GM19463 (cell line): ENCODE measurements at regions not wholly inside any gene's neighbourhood (a gene's known extent, or its start where the extent isn't known, plus 50 kb on each side); places are given as distances from the start of the nearest gene placed in this dataset.
A peak's percentile ranks its signal among the peaks of the same experiment; 100 is the strongest.

Experiments used
- ATAC-seq: cut with Tn5 transposase; IDR thresholded peaks from one replicate; pipeline ENCODE4 v1.9.1; 2021; ENCODE audit warnings: mild to moderate bottlenecking, moderate library complexity; ENCODE audit not compliant: unreplicated experiment

- no peak for ATAC-seq
These were observed 522.2 kb upstream of the JAG1 start for GRCh38 chr20:11195899-11196558.

DNA sequence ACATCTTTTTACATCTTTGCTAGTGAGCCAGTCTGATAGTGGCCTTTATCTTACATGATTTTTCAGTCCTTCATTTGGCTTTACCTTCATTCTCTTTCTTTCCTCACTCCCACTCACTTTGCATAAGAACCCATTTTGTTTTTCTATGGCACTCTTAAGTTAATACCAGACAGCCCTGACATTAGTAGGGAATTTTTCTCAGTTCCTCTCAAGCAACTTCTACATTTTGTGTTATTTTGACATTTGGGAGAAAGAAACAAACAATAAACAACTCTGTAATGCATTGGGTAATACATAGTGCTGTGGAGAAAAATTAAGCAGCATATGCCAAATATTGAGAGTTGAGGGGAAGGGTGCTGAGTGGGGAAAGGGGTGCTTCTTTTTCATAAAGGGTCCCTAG is 524.1 kb upstream of the JAG1 start:
- ATAC-seq = no peak

- ATAC-seq = no peak
These were observed 526.6 kb upstream of the JAG1 start for GRCh38 chr20:11200423-11200822.

DNA sequence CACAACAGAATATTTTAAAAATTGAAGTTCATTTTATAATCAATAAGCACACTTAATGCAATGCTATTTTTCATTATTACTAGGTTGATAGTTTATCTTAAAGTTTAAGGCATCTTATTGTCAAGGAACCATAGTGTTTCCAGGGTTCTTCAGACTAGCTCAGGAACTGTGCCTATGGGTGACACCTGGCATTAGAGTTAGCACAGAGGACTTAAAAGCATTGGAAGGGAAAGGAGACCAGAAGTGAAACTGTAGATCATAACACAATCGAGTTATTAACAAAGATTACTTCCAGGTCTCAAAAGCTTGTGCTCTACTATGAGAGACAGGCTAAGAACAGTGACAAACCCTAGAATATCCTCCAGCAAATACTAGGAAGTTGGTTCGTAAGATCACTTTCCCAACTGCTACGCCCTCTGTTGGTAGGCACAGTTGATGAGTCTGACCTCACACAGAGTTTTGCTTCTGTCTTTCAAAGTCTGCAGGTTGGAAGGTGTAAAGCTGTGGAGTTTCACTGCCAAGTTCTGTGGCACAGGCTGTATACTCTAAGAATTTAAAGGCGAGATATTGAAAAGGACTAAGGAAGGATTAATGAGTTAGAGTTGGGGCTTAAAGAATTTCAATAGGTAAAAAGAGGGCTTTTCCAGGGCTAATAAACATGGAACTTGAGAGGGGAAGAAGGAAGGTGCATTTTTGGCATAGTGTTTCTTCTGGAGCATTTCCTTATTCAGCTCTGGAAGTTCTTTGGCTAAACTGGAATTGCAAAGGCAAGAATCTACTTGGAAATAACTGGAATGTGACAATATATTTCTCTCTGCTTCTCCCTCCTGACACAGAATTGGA is 531.3 kb upstream of the JAG1 start:
- ATAC-seq = peak; percentile 86

DNA sequence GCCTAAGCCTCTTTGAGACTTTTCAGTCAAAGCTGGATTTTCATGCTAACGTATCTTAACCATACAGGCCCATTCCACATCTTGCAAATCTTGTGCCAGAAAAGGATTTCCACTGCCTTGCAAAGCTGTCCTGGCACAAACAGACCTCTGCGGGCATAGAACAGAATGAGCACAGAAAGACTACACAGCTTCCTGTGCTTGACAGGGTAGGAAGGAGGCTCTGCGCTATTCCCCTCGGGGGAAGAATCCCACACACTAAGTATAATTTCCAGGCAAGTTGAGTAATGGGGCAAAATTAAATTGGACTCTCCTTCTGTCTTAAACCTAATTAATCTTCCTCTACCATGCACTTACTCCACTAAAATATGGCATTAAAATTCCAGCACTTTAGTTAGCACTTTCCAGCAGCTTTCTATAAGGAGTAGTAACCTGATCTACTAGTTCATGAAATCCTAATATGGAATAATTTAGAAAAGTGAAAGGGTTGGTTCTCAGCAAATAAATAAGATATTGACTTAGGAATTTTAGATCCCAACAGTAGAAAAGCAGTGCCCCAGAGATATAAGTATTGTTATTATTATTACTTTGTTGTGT is 532.1 kb upstream of the JAG1 start:
- ATAC-seq = no peak

GRCh38 chr20:11207749-11208502 is 534.1 kb upstream of the JAG1 start:
- no peak for ATAC-seq

GRCh38 chr20:11210611-11211010 is 536.8 kb upstream of the JAG1 start:
- no peak for ATAC-seq

GRCh38 chr20:11212272-11212671 is 538.5 kb upstream of the JAG1 start:
- no peak for ATAC-seq

DNA sequence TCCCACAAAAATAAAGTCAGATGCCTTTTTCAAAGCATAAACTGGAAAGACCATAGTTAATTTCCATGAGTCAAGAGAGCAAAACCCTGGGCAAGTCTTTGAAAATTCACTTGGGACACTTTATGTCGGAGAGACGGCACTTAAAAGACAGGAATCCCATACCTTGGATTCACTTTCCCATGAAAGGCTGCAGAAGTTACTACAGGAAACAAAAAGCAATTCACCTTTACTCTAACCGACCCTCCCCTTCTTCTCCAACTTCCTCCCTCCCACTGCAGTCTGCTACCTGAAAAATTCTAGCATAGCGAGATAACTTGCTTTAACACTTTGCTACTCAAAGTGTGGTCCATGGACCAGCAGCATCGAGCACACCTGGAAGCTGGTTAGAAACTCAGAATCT is 539.1 kb upstream of the JAG1 start:
- ATAC-seq = no peak

DNA sequence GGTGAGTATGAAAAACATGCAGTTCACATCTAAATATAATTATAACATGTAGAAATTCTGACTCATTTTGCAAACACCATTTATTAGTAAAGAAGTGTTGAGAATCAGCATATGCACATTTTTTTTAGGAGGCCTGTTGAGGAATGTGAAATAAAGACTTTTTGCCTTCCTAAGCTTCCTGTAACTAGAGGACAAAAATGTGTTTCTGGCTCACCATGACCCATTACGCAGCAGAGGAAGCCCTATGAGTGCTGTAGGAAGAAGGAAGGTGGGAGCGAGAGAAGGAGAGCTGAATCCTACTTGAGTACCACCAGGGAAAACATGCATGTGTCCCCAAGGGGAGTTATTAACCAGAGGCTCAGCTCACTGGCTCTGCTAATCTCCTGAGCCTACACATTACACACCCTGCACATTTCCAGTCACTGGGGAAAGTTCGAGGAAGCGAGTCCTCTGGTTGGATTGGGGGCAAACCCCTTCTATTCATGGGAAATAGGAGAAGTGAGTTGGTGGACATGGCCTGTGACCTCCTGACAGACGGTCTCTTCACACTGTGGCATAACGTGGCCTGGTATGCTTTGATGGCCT is 540.5 kb upstream of the JAG1 start:
- no peak for ATAC-seq

GRCh38 chr20:11216451-11217314 is 542.9 kb upstream of the JAG1 start:
- no peak for ATAC-seq

DNA sequence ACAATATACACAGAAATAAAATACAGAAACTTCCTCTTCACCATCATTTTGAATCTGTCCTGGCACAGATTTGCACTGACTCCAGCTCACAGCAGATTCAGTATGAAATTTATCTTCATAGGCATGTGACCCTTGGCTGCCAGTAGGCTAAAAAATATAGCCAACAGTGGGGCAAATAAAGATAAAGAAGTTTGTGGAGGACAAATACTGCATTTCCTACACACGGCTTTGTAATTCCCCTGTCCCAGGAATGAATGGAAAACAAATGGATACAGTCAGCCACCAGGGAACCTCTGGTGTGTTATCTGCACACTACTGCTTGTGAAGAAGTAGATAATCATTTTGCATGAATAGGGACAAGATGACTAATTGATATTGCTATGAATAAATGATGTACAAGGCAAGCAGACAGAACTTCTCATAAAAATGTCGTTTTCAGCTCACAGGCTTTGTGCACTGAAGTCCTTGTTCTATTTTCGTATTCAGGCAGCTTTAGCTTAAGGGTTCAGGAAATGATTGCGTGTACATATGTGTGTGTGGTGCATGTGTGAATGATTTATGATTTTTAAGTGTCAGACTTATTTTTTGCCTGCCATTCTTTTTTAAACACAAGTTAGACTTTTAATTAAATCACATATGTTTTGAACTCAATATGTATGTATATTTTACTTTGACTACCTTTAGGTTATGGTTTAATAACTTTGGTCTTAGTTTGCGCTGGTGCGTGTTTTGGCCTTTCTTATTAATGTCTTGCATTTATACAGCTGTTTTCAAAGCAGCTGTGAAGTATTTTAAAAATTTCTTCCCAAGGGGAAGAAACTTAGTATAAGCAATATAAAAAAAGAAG is 543.8 kb upstream of the JAG1 start:
- ATAC-seq = no peak

GRCh38 chr20:11218173-11218680 is 544.4 kb upstream of the JAG1 start:
- ATAC-seq = no peak

DNA sequence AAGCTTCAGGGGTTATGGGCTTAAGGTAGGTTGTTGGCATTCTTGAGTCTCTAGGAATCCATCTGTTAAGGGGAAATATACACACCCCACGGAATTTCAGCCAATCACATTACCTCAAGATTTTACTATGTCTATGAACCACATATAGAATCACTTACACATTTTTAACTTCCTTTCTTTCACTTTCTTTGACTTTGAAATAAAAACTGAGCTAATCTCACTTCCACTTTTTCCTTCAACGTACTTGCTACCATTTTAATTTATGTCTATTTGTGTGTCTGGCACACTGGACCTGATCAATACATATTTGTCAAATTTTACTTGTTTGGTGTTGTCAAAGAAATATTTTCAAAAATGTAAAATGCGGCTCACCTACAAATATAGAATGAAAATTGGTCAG is 545.4 kb upstream of the JAG1 start:
- no peak for ATAC-seq

GRCh38 chr20:11221046-11221445 is 547.2 kb upstream of the JAG1 start:
- ATAC-seq = no peak

- no peak for ATAC-seq
These were observed 548.4 kb upstream of the JAG1 start for GRCh38 chr20:11222243-11222642.

DNA sequence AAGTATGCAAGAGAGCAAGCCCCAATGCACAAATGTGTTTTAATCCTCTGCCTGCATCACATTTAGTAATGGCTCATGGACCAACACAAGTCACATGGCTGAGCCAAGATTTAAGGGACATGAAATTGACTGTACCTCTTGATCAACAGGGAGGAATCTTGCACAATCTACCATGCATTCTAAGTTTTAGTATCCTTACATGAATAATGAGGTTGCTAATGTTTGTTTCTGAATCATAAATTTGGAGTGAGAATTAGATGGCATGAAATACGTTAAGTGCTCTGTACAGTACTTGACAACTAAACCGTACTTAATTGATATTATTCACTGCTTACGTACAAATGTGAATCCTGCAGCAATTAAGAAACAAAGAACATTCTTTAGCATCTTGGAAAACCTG is 553.8 kb upstream of the JAG1 start:
- ATAC-seq = no peak

GRCh38 chr20:11229772-11230171 is 556.0 kb upstream of the JAG1 start:
- ATAC-seq = no peak

DNA sequence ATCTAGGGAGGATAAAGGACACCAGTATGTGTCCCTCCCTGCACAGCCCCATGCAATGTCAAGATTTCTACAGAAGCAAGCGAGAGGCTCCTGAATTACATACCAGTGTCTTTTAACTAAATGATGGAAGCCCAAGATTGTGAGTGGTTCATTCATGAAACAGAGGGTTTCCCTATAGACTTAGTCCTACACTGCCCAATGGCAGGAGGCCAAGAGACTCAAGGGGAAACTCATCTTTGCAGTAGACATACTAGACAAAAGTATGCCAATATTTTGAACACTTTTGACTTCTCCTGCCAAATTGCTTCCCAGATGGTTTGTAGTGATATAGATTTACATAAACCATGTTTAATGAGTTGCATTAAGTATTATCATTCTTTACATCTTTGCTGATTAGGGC is 557.2 kb upstream of the JAG1 start:
- no peak for ATAC-seq
